HG02571 (cell line): ENCODE measurements at regions not wholly inside any gene's neighbourhood (a gene's known extent, or its start where the extent isn't known, plus 50 kb on each side); places are given as distances from the start of the nearest gene placed in this dataset.

ENCODE experiments used
- ATAC-seq: cut with Tn5 transposase; IDR thresholded peaks from one replicate; pipeline ENCODE4 v1.9.1; 2021; ENCODE audit warnings: mild to moderate bottlenecking, moderate library complexity; ENCODE audit not compliant: unreplicated experiment

- ATAC-seq, result no peak
These were observed 52.5 kb upstream of the CCN2 start for GRCh38 chr6:132003516-132004178.
